ENCODE measurements at regions not wholly inside any gene's neighbourhood (a gene's known extent, or its start where the extent isn't known, plus 50 kb on each side); places are given as distances from the start of the nearest gene placed in this dataset.
"Not testable (repeated sequence)": the region's sequence is repeated elsewhere in the genome, so short reads cannot be mapped to it uniquely, and the experiment has no call there.

GRCh38 chr6:27585316-27585715, 112.4 kb upstream of the ZNF184 start:
- DNase-seq (ENCODE audit: low read depth) = not testable (repeated sequence)

DNA sequence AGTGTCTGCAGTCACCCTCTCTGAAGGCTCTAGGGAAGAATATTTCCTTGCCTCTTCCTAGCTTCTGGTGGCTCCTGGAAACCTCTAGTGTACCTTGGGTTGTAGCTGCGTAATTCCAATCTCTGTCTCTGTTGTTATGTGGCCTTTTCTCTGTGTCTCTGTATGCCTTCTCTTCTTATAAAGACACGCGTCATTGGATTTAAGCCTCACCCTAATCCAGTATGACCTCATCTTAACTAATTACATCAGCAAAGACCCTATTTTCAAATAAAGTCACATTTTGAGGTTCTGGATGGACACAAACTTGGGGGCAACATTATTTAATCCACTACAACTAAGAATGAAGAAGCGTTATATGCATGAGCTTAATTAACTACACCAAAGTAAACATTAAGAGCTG, 111.4 kb upstream of the ZNF184 start:
- no peak for DNase-seq (ENCODE audit: low read depth)

GRCh38 chr6:27582928-27583725, 110.2 kb upstream of the ZNF184 start:
- peak; percentile 27 for DNase-seq (ENCODE audit: low read depth)

DNA sequence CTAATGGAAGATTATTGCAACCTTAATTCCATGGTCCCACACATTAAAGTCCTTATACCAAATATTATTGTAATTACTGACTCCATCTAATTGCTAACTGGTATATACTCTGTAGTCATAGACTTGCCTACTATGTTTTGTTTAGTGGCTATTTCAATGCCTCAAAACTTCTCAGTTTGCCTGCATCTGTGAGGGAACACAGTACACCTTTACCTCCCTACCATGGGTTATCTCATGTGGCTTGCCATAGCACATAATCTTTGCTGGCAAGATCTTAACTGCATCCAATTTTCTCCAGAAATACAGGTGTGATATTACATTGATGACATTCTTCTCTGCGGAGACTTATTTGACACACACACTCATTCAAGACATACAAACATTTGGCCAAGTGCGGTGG, 107.1 kb upstream of the ZNF184 start:
- no peak for DNase-seq (ENCODE audit: low read depth)

- DNase-seq (ENCODE audit: low read depth) = no peak
Observed at GRCh38 chr6:27577922-27578321, 105.0 kb upstream of the ZNF184 start.

GRCh38 chr6:27575594-27576361, 102.9 kb upstream of the ZNF184 start:
- DNase-seq (ENCODE audit: low read depth) = no peak

- DNase-seq (ENCODE audit: low read depth) = no peak
Observed at GRCh38 chr6:27568226-27568897, 95.5 kb upstream of the ZNF184 start.

DNA sequence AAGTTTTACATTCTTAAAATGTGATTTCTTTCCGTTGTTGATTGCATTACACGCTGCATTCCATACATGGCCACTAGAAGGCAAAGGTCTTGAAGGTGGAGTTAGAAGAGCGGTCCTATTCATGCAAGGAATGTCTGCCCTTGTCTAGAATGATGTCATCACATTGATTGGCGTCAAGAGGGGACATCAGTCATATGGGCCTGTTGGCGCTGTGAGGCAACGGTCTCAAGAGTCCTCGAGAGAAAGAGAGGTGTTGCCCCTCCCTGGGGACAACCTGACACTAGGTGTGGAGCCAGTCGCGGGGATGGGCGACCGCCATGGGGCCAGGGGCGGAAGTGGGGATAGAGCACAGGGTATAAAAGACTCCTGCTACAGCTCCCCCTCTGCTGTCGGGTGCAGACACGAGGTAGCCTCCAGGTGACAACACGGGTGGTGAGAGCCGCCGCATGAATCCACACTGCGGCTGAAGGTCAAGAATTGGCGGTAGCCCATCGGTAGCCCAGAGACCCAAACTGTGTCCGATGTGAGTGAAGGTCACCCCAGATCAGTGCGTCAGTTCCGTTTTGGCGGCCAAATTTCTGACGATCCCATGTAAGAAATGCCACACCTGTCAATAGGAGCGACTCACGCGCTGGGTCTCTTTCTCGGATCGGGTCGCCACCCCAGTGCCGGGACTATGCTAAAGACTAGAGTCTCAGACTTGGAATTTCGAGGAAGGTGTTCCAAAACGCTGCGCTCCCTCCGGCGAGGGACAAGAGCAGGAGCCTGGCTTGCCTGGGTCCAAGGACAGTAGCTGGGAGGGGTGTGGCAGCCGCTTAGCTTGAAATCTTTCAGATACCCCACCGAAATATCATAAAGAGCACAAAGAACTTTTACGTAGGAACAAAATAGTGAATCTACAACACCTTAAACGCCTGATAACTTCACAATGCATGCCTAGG, 93.2 kb upstream of the ZNF184 start:
- no peak for DNase-seq (ENCODE audit: low read depth)

GRCh38 chr6:27562027-27562410, 89.1 kb upstream of the ZNF184 start:
- DNase-seq (ENCODE audit: low read depth) = no peak

GRCh38 chr6:27558028-27558724, 85.3 kb upstream of the ZNF184 start:
- DNase-seq (ENCODE audit: low read depth) = no peak

GRCh38 chr6:27556406-27556805, 83.5 kb upstream of the ZNF184 start:
- DNase-seq (ENCODE audit: low read depth) = no peak

DNA sequence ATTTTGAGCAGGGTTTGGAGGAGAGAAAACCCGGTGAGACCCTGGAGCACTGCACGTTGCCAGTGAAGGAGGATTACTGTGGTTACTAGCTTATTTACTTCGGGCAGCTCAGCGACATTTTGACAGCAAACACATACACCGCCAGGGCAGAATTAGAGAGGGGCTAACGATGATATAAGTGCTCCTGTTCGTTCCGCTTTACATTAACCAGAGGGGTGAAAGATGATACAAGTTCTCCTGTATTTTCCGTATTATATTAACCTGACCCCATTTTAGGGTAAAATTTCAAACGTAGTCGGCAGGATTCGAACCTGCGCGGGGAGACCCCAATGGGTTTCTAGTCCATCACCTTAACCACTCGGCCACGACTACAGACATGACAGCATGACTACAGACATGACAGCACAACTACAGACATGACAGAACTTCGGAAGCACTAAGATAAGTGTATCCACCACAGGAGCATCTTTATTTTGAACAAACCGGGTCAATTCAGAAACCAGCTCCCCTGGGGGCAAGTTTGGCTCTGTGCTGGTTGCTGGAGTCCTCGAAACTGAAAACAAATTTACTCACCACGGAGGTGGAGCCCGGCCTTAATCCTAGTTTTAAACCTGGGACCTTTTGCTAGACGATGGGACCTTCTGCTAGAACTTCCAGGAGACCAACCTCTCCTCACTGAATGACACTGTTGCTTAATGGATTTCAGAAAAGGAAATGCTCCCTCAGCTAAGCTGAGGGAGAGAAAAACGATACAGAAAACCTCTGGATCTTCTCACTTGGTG, 80.4 kb upstream of the ZNF184 start:
- DNase-seq (ENCODE audit: low read depth) = no peak

- no peak for DNase-seq (ENCODE audit: low read depth)
Observed at GRCh38 chr6:27551607-27552006, 78.7 kb upstream of the ZNF184 start.

- DNase-seq (ENCODE audit: low read depth) = no peak
Observed at GRCh38 chr6:27550692-27551091, 77.8 kb upstream of the ZNF184 start.

- not testable (repeated sequence) for DNase-seq (ENCODE audit: low read depth)
Observed at GRCh38 chr6:27549241-27549598, 76.3 kb upstream of the ZNF184 start.

- no peak for DNase-seq (ENCODE audit: low read depth)
Observed at GRCh38 chr6:27547157-27548075, 74.5 kb upstream of the ZNF184 start.

DNA sequence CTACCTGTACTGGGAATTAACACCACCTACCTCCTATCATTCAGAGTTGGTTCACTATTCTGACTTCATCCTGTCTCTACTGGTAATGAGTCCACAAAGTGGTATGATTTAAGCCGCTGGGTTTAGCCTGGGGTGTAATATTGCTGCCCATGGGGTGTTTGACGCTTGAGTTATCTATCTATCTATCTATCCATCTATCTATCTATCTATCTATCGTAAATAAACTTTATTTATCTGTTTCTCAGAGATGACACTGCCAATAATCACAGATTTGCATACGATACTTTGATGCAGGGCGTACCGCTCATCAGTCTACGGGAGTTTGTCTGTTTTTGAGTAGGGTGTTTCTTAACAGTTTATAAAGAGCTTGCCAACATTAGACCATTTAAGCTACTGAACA, 73.6 kb upstream of the ZNF184 start:
- DNase-seq (ENCODE audit: low read depth) = no peak

DNA sequence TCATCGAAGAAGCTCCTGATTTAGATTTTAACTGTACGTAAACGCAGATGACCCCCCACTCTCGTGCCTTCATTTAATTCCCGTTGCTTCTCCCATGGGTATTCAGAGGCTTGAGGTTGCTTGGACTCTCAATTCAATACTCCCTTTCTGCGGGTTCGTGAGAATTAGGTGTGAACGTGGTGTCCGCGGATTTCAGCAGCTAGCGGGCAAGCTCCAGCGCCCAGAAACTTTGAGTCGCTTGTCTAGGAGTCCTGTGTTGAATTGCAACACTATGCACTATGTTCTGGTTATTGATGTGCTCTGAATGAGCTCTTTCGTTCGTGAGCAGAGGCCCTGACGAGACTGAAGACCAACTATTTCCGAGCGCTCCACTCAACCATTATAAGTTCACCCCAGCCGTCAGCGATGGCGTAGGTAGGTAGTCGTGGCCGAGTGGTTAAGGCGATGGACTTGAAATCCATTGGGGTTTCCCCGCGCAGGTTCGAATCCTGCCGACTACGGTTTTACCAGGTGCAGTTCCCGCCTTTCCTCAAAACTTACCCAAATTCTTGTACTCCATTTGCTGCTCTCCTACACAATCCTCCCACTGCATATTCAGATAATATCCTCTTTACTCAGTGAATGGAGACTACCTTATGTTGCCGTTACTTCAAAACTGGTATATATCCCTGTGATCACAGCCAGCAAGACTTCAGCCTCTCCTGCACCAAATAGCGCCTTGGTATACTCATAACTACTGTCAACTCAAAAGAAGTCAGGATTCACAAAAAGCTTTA, 72.6 kb upstream of the ZNF184 start:
- peak; percentile 13 for DNase-seq (ENCODE audit: low read depth)
